ENCODE measurements at regions not wholly inside any gene's neighbourhood (a gene's known extent, or its start where the extent isn't known, plus 50 kb on each side); places are given as distances from the start of the nearest gene placed in this dataset.

GRCh38 chr2:84301717-84302116 lies 157.4 kb downstream of the SUCLG1 start:
- TF ChIP-seq CREB1 (IDR thresholded peaks at IDR 0.05; ENCODE audit: low read depth) (no peak), RAD21 (IDR thresholded peaks at IDR 0.05; ENCODE audit: low read depth) (no peak), EGR1 (IDR thresholded peaks at IDR 0.05) (no peak), FOXM1 (IDR thresholded peaks at IDR 0.05; ENCODE audit: borderline replicate concordance, low read depth) (no peak), EP300 (IDR thresholded peaks at IDR 0.05; ENCODE audit: borderline replicate concordance) (no peak), YY1 (IDR thresholded peaks at IDR 0.05; ENCODE audit: low read depth) (no peak), TCF12 (IDR thresholded peaks at IDR 0.05; ENCODE audit: low read depth) (no peak), TAF1 (IDR thresholded peaks at IDR 0.05; ENCODE audit: low read depth) (no peak), MAX (IDR thresholded peaks at IDR 0.05) (no peak)
